Fibroblast of lung (primary cell): ENCODE measurements at regions not wholly inside any gene's neighbourhood (a gene's known extent, or its start where the extent isn't known, plus 50 kb on each side); places are given as distances from the start of the nearest gene placed in this dataset.

Experiments used
- DNase-seq, 2 donors: peaks; one replicate each; pipeline versions ENCODE4 v3.0.0 to v3.0.0-alpha.2; 2010; ENCODE audit warnings: low read depth in 2 of 2
- H2AFZ ChIP-seq: 2 replicates; pipeline ENCODE4 v1.5.1; 2012; ENCODE audit warnings: low read length, control low read depth, inconsistent platforms
- H3K27ac ChIP-seq: 2 replicates; pipeline ENCODE4 v1.5.1; 2011; ENCODE audit warnings: low read length, control low read depth; ENCODE audit not compliant: insufficient read depth
- H3K27me3 ChIP-seq: 2 replicates; pipeline ENCODE4 v1.5.1; 2011; ENCODE audit warnings: mild to moderate bottlenecking, low read length; ENCODE audit not compliant: control insufficient read depth, insufficient read depth
- H3K36me3 ChIP-seq: 2 replicates; pipeline ENCODE4 v1.5.1; 2011; ENCODE audit warnings: low read length; ENCODE audit not compliant: control insufficient read depth, insufficient read depth
- H3K4me1 ChIP-seq: 2 replicates; pipeline ENCODE4 v1.5.1; 2011; ENCODE audit warnings: low read length; ENCODE audit not compliant: control insufficient read depth, insufficient read depth; ENCODE audit errors: extremely low read depth
- H3K4me2 ChIP-seq: 2 replicates; pipeline ENCODE4 v1.5.1; 2011; ENCODE audit warnings: low read length, control low read depth; ENCODE audit not compliant: insufficient read depth; ENCODE audit errors: extremely low read depth
- H3K4me3 ChIP-seq, 4 experiments: fragments of 200-600 bp in 1 of 4; sonication (generic) in 1 of 4; replicated peaks in 1 of 4; 2 replicates each; pipeline ENCODE4 v1.5.1; 2011 to 2016; ENCODE audit warnings: low read length in 4 of 4, low read depth in 3 of 4, mild to moderate bottlenecking in 3 of 4, control low read depth in 2 of 4, inconsistent platforms in 1 of 4, mixed read lengths in 1 of 4; ENCODE audit not compliant: insufficient read depth in 1 of 4; ENCODE audit errors: control extremely low read depth in 1 of 4
- H3K79me2 ChIP-seq: 2 replicates; pipeline ENCODE4 v1.5.1; 2012; ENCODE audit warnings: mild to moderate bottlenecking, low read length, inconsistent platforms; ENCODE audit not compliant: control insufficient read depth, insufficient read depth
- H3K9ac ChIP-seq: 2 replicates; pipeline ENCODE4 v1.5.1; 2011; ENCODE audit warnings: mild to moderate bottlenecking, low read length, control low read depth; ENCODE audit not compliant: insufficient read depth
- H3K9me3 ChIP-seq: 2 replicates; pipeline ENCODE4 v1.5.1; 2012; ENCODE audit warnings: low read depth, low read length; ENCODE audit not compliant: control insufficient read depth, insufficient read depth
- H4K20me1 ChIP-seq: 2 replicates; pipeline ENCODE4 v1.5.1; 2011; ENCODE audit warnings: low read length; ENCODE audit not compliant: control insufficient read depth, insufficient read depth; ENCODE audit errors: extremely low read depth
- EZH2 ChIP-seq: IDR thresholded peaks from 2 replicates; pipeline ENCODE4 v1.5.1; 2012; ENCODE audit warnings: low read length, control low read depth, mild to moderate bottlenecking; ENCODE audit errors: missing control alignments
- TF ChIP-seq, protein P1 (sequence below), 2 donors: IDR thresholded peaks in 1 of 2; conservative IDR thresholded peaks in 1 of 2; 1 replicate in 1 of 2; 2 replicates in 1 of 2; pipeline ENCODE4 v1.5.1; 2011 to 2012; ENCODE audit warnings: low read length in 2 of 2, control low read depth in 1 of 2, inconsistent platforms in 1 of 2, low read depth in 1 of 2, mild to moderate bottlenecking in 1 of 2

DNA sequence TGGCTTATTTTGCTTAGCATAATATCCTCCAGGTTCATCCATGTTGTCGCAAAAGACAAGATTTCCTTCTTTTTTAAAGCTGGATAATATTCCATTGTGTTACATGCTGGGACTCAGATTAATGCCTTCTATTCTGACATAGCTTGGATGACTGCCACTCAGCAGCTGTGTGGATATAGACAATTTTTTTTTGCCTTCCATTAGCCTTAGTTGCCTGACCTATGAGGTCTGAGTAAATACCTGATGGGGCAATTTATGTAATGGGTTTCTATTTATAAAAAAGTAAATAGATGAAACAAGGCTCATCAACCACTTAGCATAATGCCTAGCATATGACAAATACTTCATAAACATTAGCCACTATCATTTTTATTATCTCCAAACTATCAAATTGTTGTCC, 515.4 kb downstream of the ZNF674 start:
- Histone ChIP-seq H3K27me3 (peaks cover 4% of the 10 kb centered on the region), H3K4me2 (no peak overlapping the region), H4K20me1 (no peaks in the 10 kb centered on the region), H3K79me2 (no peaks in the 10 kb centered on the region), H3K9me3 (no peaks in the 10 kb centered on the region), H3K36me3 (no peaks in the 10 kb centered on the region), H3K4me1 (no peaks in the 10 kb centered on the region), H3K4me3 (no peak overlapping the region), H3K27ac (no peak overlapping the region), H2AFZ (no peak overlapping the region), H3K9ac (no peak overlapping the region)
- no peak for TF ChIP-seq EZH2
- TF ChIP-seq, protein P1, sequence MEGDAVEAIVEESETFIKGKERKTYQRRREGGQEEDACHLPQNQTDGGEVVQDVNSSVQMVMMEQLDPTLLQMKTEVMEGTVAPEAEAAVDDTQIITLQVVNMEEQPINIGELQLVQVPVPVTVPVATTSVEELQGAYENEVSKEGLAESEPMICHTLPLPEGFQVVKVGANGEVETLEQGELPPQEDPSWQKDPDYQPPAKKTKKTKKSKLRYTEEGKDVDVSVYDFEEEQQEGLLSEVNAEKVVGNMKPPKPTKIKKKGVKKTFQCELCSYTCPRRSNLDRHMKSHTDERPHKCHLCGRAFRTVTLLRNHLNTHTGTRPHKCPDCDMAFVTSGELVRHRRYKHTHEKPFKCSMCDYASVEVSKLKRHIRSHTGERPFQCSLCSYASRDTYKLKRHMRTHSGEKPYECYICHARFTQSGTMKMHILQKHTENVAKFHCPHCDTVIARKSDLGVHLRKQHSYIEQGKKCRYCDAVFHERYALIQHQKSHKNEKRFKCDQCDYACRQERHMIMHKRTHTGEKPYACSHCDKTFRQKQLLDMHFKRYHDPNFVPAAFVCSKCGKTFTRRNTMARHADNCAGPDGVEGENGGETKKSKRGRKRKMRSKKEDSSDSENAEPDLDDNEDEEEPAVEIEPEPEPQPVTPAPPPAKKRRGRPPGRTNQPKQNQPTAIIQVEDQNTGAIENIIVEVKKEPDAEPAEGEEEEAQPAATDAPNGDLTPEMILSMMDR (conservative IDR thresholded peaks at IDR 0.05 in 1 of 2, IDR thresholded peaks at IDR 0.05 in 1 of 2; ENCODE audit: low read depth in 1 of 2, low read length in 2 of 2) = no peak
- peak in 1 of 2 donors; percentile 4 for DNase-seq

DNA sequence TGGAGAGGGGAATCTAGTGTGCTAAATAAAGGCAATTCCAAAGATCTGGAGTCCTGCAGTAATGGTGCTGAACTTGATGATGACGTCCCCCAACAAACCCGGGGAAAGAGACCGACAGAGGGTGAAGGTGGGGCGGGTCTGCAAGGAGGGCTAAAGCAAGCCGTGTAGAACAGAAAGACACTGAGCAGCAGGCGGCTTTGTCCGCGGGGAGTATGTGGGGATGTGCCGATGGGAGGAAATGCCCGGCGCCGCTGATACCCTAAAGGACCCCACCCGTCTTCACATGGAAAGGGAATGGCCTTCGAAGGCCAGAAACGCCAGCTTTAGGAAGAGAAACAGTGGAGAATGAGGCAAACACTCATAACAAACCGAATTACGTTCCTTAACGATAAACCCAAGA, 528.9 kb downstream of the ZNF674 start:
- Histone ChIP-seq H3K4me1 (no peaks in the 10 kb centered on the region), H3K27ac (no peak overlapping the region), H3K79me2 (no peaks in the 10 kb centered on the region), H3K9ac (no peak overlapping the region), H3K4me3 (no peak overlapping the region), H3K4me2 (no peak overlapping the region), H2AFZ (no peak overlapping the region), H3K9me3 (no peaks in the 10 kb centered on the region), H3K36me3 (no peaks in the 10 kb centered on the region), H3K27me3 (no peaks in the 10 kb centered on the region), H4K20me1 (no peaks in the 10 kb centered on the region)
- DNase-seq = no peak
- TF ChIP-seq, protein P1 (conservative IDR thresholded peaks at IDR 0.05 in 1 of 2, IDR thresholded peaks at IDR 0.05 in 1 of 2; ENCODE audit: low read depth in 1 of 2, low read length in 2 of 2) = no peak
- no peak for TF ChIP-seq EZH2

GRCh38 chrX:46015653-46016052, 529.6 kb downstream of the ZNF674 start:
- Histone ChIP-seq H3K27me3 (no peaks in the 10 kb centered on the region), H2AFZ (no peak overlapping the region), H3K4me3 (no peak overlapping the region), H3K4me1 (no peaks in the 10 kb centered on the region), H4K20me1 (no peaks in the 10 kb centered on the region), H3K9me3 (no peaks in the 10 kb centered on the region), H3K27ac (no peak overlapping the region), H3K79me2 (no peaks in the 10 kb centered on the region), H3K9ac (no peak overlapping the region), H3K36me3 (no peaks in the 10 kb centered on the region), H3K4me2 (no peak overlapping the region)
- no peak for TF ChIP-seq EZH2
- TF ChIP-seq, protein P1 (conservative IDR thresholded peaks at IDR 0.05 in 1 of 2, IDR thresholded peaks at IDR 0.05 in 1 of 2; ENCODE audit: low read depth in 1 of 2, low read length in 2 of 2) = no peak
- no peak for DNase-seq
